OCI-M1 (cell line): ENCODE measurements at regions not wholly inside any gene's neighbourhood (a gene's known extent, or its start where the extent isn't known, plus 50 kb on each side); places are given as distances from the start of the nearest gene placed in this dataset.
"Not testable (repeated sequence)": the region's sequence is repeated elsewhere in the genome, so short reads cannot be mapped to it uniquely, and the experiment has no call there.

Experiments
- DNase-seq: peaks from one replicate; lab custom pipeline; 2025; lab: John Stamatoyannopoulos, UW

GRCh38 chr2:122070241-122070731, 314.8 kb downstream of the TSN start:
- DNase-seq: no peak

- no peak for DNase-seq
These were observed 317.2 kb downstream of the TSN start for GRCh38 chr2:122072666-122073065.

- DNase-seq: no peak
These were observed 318.8 kb downstream of the TSN start for GRCh38 chr2:122074201-122074600.

DNA sequence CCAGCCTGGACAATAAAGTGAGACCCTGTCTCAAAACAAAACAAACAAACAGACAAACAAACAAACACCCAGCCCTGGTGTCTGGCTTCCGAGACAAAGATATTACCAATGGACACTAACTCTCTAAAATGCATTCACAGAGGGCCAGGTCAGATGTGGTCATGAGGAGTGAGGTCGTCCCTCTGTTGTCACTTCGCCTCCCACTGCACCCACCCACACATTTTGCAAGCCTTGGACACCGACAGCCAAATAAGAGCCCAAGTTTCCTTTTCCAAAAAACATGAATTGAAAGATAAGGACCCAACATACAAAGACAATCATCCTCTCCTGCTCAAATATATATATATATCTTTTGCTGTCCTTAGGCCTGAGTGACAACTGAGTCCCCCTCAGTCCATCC, 319.9 kb downstream of the TSN start:
- DNase-seq: no peak

DNA sequence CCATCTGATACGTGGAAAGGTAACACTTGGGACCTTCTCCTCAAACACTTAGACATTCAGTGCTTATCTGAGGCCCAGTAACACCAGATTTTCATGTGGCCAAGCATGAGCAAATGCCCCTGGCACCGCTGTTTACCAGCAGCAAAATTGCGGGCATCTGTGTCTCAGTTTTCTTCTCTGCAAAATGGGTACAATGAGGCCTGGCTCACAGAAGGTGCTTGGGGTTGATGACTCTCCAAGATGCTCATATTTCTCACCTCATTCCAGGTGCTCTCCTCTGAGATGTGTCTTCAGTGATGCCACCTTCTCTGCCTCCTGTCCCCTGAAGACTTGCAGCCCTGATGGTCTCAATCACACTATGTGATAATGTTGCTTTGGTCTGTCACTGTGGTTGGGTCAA, 321.7 kb downstream of the TSN start:
- DNase-seq: no peak

- no peak for DNase-seq
These were observed 322.3 kb downstream of the TSN start for GRCh38 chr2:122077771-122078170.

- DNase-seq: no peak
These were observed 323.0 kb downstream of the TSN start for GRCh38 chr2:122078451-122078850.

DNA sequence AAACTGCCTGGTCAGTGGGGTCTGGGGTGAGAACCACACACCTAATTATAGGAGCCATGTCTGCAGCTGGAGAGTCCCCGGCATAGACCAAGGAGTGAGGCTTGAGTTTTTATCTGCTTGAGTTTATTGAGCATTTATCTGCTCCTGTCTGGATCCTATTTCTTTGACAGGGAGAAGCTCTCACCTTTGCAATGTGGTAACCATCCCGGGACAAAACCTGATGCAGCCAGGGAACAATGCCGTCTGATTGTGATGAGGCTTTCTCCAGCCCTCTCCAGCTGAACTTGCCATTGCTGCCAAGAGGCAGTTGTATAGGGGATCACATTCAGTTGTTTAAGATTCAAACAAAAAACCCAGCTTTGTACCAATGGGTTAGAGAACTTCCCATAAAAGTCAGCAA, 324.4 kb downstream of the TSN start:
- DNase-seq: no peak

DNA sequence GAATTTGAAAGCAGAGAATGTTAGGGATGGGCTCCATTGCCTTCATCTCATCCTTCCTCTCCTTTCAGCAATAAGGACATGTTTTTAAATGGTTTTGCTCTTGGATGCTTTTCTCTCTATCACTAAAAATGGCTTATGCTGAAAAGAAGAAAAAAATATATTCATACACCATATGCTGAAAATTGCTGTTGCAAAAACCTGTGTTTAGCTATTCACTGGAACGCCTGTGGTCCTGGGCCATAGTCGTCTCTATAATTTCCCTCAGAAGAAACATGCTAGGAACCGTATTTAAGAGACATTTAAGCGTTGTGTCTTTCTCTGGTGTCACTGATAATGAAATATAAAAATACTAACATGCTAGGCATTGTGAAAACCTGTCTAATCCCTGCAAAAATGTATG, 324.9 kb downstream of the TSN start:
- DNase-seq: no peak

DNA sequence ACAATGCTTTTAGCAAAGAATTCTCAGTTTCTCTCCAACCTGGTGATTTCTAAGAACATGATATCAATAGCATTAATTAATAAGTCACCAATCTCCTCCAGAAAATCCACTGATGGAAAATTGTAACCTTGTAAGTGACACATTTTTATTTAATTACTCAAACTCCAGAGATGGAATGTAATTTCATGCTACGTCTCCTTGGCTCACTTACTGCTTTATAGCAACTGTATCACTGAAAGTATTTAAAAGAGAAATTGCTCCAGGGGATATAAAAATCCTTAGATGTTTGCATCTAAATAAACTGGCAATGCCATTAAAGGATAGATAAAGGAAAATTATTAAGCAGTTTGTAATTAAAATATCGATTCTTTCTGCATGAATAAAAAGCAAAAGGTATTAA, 325.4 kb downstream of the TSN start:
- DNase-seq: no peak

- DNase-seq: no peak
These were observed 326.3 kb downstream of the TSN start for GRCh38 chr2:122081751-122082150.

DNA sequence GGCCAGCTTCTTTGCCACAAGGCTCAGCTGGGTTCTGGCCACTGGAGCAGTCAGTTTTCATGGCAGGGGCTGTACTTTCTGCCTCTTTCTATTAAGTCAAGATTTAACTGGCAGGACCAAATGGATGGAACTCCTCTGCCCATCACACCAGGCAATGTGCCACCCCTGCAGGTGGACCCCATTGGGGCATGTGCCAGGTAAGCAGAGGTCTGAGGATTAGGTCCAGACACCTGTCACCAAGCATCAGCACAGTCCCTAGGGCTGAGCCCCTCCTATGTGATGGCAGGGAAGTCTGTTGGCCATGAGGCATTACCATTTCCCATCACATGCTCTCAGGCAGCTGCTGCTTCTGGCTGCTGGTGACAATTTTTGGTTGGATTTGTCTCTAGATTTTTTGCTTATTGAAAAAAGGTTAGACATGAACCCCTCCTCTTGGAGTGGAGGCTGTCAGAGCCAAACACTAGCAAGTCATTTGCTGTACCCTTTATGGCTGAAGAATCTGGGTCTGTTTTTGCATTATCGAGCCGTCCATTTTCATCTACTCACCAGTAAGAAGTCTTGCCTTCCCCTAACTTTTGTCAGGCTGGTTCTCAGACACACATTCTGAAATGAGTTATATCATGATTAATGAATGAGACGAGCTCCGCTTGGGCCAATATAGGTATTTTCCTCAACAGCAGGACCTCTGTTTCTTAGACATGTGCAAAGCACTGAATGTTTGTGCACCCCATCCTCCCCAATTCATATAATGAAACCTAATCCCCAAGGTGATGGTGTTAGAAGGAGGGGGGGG, 328.0 kb downstream of the TSN start:
- DNase-seq: no peak

DNA sequence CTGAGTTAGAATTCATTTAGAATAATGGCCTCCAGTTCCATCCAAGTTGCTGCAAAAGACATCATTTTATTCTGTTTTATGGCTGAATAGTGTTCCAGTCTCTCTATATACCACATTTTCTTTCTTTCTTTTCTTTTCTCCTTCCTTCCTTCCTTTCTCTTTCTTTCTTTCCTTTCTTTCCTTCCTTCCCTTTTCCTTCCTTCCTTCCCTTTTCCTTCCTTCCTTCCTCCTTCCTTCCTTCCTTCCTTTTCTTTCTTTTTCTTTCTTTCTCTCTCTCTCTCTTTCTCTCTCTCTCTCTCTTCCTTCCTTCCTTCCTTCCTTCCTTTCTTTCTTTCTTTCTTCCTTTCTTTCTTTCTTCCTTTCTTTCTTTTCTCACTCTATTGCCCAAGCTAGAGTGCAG, 330.2 kb downstream of the TSN start:
- not testable (repeated sequence) for DNase-seq

DNA sequence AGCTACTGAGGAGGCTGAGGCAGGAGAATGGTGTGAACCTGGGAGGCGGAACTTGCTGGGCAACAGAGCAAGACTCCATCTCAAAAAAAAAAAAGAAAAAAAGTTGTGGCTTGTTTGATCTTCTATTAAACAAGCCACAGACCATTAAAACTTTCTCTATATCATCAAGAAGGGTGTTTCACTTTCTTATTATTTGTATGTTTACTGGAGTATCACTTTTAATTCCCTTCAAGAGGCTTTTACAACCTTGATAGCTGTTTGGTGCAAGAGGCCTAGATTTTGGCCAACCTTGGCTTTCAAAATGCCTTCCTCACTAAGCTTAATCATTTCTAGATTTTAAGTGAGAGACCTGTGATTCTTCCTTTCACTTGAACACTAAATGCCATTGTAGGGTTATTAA, 339.1 kb downstream of the TSN start:
- no peak for DNase-seq

GRCh38 chr2:122096761-122097160, 341.3 kb downstream of the TSN start:
- no peak for DNase-seq

- DNase-seq: no peak
These were observed 342.9 kb downstream of the TSN start for GRCh38 chr2:122098306-122098705.

- DNase-seq: no peak
These were observed 344.9 kb downstream of the TSN start for GRCh38 chr2:122100346-122100745.

DNA sequence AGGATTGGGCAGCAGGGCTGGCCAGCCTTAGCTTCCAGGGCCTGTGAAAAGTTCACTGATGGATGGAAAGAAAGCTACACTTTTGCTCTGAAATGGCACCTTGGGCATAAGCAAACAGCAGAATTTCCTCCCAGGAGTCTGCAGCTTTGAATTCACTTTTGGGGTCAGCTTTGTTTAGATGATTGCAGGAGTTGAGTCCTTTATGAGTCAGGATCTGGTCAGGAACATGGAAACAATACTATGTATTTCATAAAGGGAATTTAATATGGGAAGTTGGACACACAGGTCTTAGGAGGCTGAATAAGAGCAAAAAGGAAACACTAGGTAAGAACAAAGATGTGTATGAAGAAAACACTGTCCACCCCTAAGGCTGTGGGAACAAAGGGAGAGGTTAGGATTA, 345.3 kb downstream of the TSN start:
- no peak for DNase-seq

DNA sequence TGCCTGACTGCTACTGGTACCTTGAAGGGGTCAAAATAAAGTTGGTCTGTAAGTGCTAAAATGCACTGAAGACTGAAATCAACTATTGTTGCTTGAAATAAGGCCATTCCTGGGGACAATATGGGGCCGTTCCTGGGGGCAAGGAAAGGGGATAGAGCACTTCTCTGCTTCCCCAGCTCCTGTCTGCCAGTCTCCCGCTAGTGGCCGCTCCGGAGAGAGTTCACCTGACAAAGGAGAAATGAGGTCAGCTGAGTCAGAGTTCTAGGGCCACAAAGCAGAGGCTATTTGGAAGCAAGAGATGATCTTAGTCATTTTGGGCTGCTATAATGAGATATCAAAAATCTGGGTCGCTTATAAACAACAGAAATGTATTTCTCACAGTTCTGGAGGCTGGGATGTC, 345.9 kb downstream of the TSN start:
- DNase-seq: no peak

DNA sequence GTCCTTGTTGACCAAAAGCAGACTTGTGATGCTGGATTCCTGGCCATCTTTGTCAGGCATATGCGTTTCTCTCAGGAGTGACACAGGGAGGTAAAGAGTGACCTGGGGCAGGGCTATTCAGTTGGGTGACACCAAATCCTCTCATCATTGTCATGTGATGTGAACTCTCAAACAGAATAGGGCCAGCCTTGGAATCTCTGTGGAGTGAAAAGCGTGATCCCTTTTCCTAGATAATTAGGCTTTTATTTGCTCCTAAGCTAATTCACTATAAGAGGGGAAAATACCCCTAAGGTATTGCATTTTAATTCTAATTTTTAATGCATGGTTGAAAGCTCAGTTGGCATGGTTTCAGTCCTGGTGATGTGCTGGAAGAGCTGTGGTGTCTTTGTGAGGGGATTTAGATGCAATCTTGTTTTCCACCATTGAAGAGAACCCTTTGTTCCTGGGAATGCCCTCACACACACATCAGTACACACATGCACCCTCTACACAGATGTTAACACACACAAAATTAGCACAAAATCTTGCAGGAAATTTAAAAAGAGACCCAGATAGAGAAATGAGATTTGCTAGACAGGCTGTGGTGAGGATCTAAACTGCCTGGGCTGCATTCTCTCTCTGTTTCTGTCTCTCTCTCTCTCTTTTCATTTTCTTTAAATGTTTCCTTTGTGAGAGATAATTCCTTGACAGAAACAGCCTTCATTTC, 349.9 kb downstream of the TSN start:
- no peak for DNase-seq

DNA sequence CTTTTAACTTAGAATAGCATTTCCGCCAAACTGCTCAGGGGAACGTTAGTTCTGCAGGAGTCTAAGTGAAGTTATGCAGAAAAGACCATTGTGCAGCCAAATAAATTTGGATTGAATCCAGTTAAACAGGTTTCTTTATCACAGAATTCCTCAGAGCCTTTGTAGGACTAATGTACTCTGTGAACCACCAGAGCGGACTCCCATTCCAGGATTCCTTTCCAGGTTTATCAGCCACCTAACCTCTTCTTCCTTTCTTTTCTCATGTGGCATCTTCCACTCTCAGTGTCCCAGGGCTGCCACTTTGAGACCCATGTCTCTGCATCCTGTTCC, 350.4 kb downstream of the TSN start:
- no peak for DNase-seq

DNA sequence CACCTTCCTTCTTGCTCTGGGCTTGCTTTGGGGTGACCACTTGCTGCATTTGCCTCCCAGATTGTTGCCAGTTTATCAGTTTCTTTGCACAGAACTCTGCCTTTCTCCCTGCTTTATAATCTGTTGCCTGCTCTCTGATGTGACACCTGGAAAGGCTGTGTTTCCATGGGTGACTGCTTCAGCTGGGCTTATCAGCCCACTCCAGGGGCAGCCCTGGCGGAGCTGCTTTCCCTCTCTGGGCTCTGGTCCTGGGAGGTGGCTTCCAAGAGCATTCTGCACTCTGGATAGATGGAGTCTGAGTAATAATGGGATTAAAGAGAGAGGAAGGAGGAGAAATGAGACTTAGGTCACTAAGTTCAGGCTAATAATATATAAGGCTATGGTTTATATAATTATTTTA, 352.7 kb downstream of the TSN start:
- DNase-seq: no peak

DNA sequence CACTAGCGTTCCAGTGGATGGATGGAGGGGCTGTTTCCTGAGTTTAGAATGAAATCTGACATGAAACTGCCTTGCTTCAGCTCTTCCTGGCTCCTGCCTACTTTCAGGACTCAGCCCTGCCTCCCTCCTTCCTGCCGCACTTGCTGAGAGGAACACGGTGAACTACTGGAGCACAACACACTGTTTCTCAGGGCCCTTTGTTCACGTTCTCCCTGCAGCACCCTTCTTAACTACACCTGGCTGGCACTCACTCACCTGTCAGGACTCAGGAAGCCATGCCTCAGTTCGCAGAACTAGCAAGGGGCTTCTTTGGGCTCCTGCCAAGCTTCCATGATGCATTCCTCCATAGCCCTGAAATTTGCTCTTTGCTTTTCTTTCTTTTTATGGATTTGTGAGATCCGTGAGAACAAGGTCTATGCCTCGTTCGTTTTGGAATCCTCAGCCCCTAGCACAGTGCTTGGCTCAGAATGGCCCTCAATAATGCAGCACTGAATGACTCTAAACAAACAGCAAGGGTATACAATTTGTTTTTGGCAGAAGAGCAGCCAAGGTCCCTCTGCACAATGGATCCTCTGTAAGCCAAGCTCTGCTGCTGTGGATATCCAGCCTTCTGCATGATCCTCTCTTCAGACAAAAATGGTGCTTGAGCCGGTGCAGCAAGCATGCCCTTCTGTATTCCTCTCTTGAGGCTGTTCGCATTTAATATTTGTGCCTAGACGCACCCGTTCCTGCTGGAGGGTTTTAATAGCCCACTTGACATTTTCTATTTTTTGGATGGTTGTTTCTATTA, 357.0 kb downstream of the TSN start:
- DNase-seq: no peak
